Stomach (tissue), 8 donors: ENCODE measurements at regions not wholly inside any gene's neighbourhood (a gene's known extent, or its start where the extent isn't known, plus 50 kb on each side); places are given as distances from the start of the nearest gene placed in this dataset.

Source experiments
- DNase-seq, 2 donors: peaks; one replicate each; pipeline versions ENCODE4 v3.0.0 to v3.0.0-alpha.2; 2013 to 2019
- H3K27ac ChIP-seq, 5 donors: fragments of 200-600 bp in 4 of 5; sonication (generic) in 4 of 5; one replicate each; pipeline ENCODE4 v1.5.1; 2013 to 2019; ENCODE audit warnings: mild to moderate bottlenecking in 1 of 5, moderate library complexity in 1 of 5
- H3K27me3 ChIP-seq, 3 donors: fragments of 200-600 bp; sonication (generic); one replicate each; pipeline ENCODE4 v1.5.1; 2017 to 2019; ENCODE audit warnings: mixed run types in 1 of 3
- H3K36me3 ChIP-seq, 4 donors: fragments of 200-600 bp; sonication (generic); 1 replicate in 3 of 4; 2 replicates in 1 of 4; pipeline ENCODE4 v1.5.1; 2016 to 2019
- H3K4me1 ChIP-seq, 4 donors: fragments of 200-600 bp; sonication (generic); one replicate each; pipeline ENCODE4 v1.5.1; 2016 to 2019
- H3K4me3 ChIP-seq, 4 donors: fragments of 200-600 bp; sonication (generic) in 3 of 4; one replicate each; pipeline ENCODE4 v1.5.1; 2016 to 2019; ENCODE audit warnings: mild to moderate bottlenecking in 1 of 4
- H3K9me3 ChIP-seq, 4 donors: fragments of 200-600 bp; sonication (generic); one replicate each; pipeline ENCODE4 v1.5.1; 2016 to 2019
- EP300 ChIP-seq: sonication (generic); formaldehyde crosslinking; IDR thresholded peaks from one replicate; pipeline ENCODE4 v1.6.1; 2017; ENCODE audit warnings: antibody characterized with exemption
- POLR2A ChIP-seq, 4 donors: fragments of 450-650 bp; IDR thresholded peaks; one replicate each; pipeline ENCODE4 v1.6.1; 2016; ENCODE audit warnings: antibody characterized with exemption in 4 of 4, control low read depth in 2 of 4, mild to moderate bottlenecking in 1 of 4, moderate library complexity in 1 of 4
- POLR2AphosphoS5 ChIP-seq, 3 donors: sonication (generic); formaldehyde crosslinking; IDR thresholded peaks; one replicate each; pipeline ENCODE4 v1.6.1; 2016; ENCODE audit warnings: antibody characterized with exemption in 3 of 3
- WGBS, 5 donors: extraction: QIAGEN DNeasy Blood & Tissue Kit in 3 of 5; methylation state at CpG; one replicate each; pipeline versions ENCODE4 v1.1.5 to v1.1.7; 2013 to 2018; 5-methylcytosine and 5-hydroxymethylcytosine counted together
- intact Hi-C: fragments of 100-400 bp; cut with DNase I; formaldehyde crosslinking; loops from one replicate; pipeline ENCODE4 v1.15.1; 2023; ENCODE audit warnings: low total_unique reads
- TF ChIP-seq, protein P1 (sequence below), 7 experiments: fragments of 450-650 bp in 4 of 7; fragments of 200-600 bp in 3 of 7; sonication (generic) in 3 of 7; IDR thresholded peaks; one replicate each; pipeline ENCODE4 v1.5.1; 2016 to 2019; ENCODE audit warnings: antibody characterized with exemption in 7 of 7, control low read depth in 2 of 7, mild to moderate bottlenecking in 1 of 7
- donor health status: healthy with polysubstance abuse.
- donor health status: Bipolar disorder and iron deficiency.
- donor health status: healthy.

DNA sequence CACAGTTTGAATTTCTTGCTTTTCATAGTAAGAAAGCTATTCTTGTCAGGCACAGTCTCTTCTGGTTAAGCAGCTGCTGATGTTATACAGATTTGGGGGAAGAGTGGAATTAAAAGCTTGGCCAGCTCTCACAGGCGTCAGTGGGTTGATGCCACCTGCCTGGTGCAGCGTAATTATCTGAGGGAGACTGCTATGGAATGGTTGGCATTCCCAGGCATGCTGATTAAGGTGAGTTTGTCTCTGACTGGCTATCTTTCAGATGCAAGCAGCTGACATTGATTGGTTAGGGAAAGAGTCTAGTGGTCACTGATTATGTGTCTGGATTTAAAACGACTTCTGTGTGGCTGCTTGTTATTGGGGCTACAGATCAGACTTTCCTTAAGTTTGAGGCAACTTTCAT, 948.4 kb downstream of the UQCRFS1 start:
- Histone ChIP-seq H3K27ac (no peak overlapping the region), H3K4me1 (no peaks in the 10 kb centered on the region), H3K9me3 (no peaks in the 10 kb centered on the region), H3K4me3 (no peak overlapping the region), H3K27me3 (no peaks in the 10 kb centered on the region), H3K36me3 (no peaks in the 10 kb centered on the region)
- TF ChIP-seq EP300: no peak
- WGBS, 5 donors: 33 to 48% (median 35%) methylated on average over 3 of the region's 3 CpGs
- no peak for DNase-seq
- intact Hi-C loops: no loop called here

DNA sequence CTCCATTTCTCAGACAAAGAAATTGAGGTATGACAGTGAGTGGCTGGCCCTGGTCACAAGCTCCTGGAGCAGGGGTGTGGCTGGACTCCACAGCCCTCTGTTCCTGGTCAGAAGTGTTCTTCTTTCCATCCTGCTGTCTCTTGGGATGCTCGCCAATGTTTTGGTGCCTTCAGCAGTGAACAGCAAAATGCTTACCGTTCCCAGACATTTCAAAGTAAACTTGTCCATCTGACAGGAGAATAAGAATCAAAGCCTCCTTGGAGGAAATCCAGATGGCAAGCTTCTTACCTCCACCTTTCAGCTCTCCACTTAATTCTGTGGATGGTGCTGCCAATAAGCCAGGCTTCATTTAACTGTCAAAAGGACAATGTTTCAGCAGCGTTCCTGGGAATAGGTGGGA, 954.1 kb downstream of the UQCRFS1 start:
- Histone ChIP-seq H3K4me1 (no peaks in the 10 kb centered on the region), H3K9me3 (no peaks in the 10 kb centered on the region), H3K27me3 (no peaks in the 10 kb centered on the region), H3K4me3 (no peak overlapping the region), H3K36me3 (no peaks in the 10 kb centered on the region), H3K27ac (no peak overlapping the region)
- TF ChIP-seq EP300 (no peak), POLR2A (IDR thresholded peaks at IDR 0.05) (no peak), POLR2AphosphoS5 (IDR thresholded peaks at IDR 0.05) (no peak)
- TF ChIP-seq, protein P1, sequence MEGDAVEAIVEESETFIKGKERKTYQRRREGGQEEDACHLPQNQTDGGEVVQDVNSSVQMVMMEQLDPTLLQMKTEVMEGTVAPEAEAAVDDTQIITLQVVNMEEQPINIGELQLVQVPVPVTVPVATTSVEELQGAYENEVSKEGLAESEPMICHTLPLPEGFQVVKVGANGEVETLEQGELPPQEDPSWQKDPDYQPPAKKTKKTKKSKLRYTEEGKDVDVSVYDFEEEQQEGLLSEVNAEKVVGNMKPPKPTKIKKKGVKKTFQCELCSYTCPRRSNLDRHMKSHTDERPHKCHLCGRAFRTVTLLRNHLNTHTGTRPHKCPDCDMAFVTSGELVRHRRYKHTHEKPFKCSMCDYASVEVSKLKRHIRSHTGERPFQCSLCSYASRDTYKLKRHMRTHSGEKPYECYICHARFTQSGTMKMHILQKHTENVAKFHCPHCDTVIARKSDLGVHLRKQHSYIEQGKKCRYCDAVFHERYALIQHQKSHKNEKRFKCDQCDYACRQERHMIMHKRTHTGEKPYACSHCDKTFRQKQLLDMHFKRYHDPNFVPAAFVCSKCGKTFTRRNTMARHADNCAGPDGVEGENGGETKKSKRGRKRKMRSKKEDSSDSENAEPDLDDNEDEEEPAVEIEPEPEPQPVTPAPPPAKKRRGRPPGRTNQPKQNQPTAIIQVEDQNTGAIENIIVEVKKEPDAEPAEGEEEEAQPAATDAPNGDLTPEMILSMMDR (IDR thresholded peaks at IDR 0.05): no peak
- DNase-seq: no peak
- intact Hi-C loops: no loop called here
- WGBS, 5 donors: 53 to 67% (median 64%) methylated on average over 3 of the region's 3 CpGs

DNA sequence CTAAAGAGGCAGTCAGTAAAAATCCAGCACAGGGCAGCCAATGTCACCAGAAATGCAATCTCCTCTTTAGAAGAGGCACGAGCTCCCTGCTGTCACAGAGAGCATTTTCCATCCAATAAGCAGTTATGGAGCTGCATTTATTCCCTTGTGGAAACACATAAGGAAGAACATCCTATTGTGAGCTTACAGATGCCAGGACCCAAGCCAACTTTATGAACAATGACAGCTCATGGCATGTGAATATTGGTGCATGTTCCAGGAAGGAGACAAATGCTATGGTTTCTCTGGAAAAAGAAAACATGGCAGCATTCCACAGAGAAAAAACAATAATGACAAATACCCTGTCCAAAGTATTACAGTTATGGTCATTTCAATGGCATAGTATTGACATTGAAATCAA, 955.6 kb downstream of the UQCRFS1 start:
- no peaks in the 10 kb centered on the region for H3K27me3 ChIP-seq
- TF ChIP-seq EP300 (no peak), POLR2A (IDR thresholded peaks at IDR 0.05) (no peak), POLR2AphosphoS5 (IDR thresholded peaks at IDR 0.05) (no peak)
- TF ChIP-seq, protein P1 (IDR thresholded peaks at IDR 0.05): no peak
- H3K4me1 ChIP-seq: no peaks in the 10 kb centered on the region
- no peaks in the 10 kb centered on the region for H3K9me3 ChIP-seq
- intact Hi-C loops: no loop called here
- H3K4me3 ChIP-seq: no peak overlapping the region
- peak in 1 of 2 donors; percentile 16 for DNase-seq
- H3K36me3 ChIP-seq: no peaks in the 10 kb centered on the region
- 18 to 47% (median 32%) methylated on average over 1 of the region's 1 CpG for WGBS, 5 donors
- no peak overlapping the region for H3K27ac ChIP-seq

DNA sequence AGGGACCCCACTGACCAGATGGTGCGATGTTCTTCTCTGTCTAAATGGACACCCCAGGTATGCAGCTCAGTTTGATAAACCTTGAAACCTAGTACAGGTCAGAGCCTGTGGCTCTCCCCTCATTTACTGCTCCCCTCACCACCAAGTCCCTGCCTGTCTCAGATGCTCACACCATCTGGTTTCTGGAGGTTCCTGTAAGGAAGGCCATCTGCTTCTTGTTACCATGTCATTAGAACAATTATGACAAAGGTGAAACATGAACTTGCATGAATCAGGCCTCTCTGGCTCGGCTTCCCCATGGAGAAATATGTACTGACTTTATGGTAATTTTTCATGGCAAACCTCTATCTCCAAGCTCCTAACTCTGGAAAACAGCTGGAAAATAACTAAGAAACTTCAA, 965.7 kb downstream of the UQCRFS1 start:
- WGBS, 5 donors: 74 to 87% (median 84%) methylated on average over 2 of the region's 2 CpGs
- Histone ChIP-seq H3K27ac (no peak overlapping the region), H3K9me3 (peaks cover 0 to 4% (median 0%) of the 10 kb centered on the region in 4 donors), H3K4me1 (no peaks in the 10 kb centered on the region), H3K36me3 (no peaks in the 10 kb centered on the region), H3K27me3 (no peaks in the 10 kb centered on the region), H3K4me3 (no peak overlapping the region)
- no peak for DNase-seq
- TF ChIP-seq POLR2AphosphoS5 (IDR thresholded peaks at IDR 0.05) (no peak), EP300 (no peak), POLR2A (IDR thresholded peaks at IDR 0.05) (no peak)
- TF ChIP-seq, protein P1 (IDR thresholded peaks at IDR 0.05): no peak
- intact Hi-C loops: no loop called here

DNA sequence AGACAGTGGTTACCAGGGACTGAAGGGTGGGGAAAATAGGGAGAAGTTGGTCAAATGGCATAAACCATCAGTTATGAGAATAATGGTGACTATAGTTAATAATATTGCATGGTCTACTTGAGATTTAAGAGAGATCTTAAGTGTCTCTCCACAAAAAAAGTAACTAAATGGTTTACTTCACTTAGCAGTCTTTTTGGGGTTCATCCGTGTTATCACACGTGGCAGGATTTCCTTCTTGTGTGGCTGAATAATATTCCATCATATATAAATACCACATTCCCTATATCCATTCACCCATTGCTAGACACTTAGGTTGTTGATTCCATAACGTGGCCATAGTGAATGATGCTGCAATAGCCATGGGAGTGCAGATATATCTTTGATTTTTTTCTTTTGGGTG, 967.0 kb downstream of the UQCRFS1 start:
- intact Hi-C loops: no loop called here
- Histone ChIP-seq H3K9me3 (peaks cover 0 to 4% (median 0%) of the 10 kb centered on the region in 4 donors), H3K27ac (no peak overlapping the region), H3K27me3 (no peaks in the 10 kb centered on the region), H3K4me1 (no peaks in the 10 kb centered on the region), H3K36me3 (no peaks in the 10 kb centered on the region), H3K4me3 (no peak overlapping the region)
- 70 to 84% (median 79%) methylated on average over 3 of the region's 3 CpGs for WGBS, 5 donors
- TF ChIP-seq, protein P1 (IDR thresholded peaks at IDR 0.05): no peak
- TF ChIP-seq EP300 (no peak), POLR2A (IDR thresholded peaks at IDR 0.05) (no peak), POLR2AphosphoS5 (IDR thresholded peaks at IDR 0.05) (no peak)
- no peak for DNase-seq
